ENCODE measurements at regions not wholly inside any gene's neighbourhood (a gene's known extent, or its start where the extent isn't known, plus 50 kb on each side); places are given as distances from the start of the nearest gene placed in this dataset.
"Not testable (repeated sequence)": the region's sequence is repeated elsewhere in the genome, so short reads cannot be mapped to it uniquely, and the experiment has no call there.

DNA sequence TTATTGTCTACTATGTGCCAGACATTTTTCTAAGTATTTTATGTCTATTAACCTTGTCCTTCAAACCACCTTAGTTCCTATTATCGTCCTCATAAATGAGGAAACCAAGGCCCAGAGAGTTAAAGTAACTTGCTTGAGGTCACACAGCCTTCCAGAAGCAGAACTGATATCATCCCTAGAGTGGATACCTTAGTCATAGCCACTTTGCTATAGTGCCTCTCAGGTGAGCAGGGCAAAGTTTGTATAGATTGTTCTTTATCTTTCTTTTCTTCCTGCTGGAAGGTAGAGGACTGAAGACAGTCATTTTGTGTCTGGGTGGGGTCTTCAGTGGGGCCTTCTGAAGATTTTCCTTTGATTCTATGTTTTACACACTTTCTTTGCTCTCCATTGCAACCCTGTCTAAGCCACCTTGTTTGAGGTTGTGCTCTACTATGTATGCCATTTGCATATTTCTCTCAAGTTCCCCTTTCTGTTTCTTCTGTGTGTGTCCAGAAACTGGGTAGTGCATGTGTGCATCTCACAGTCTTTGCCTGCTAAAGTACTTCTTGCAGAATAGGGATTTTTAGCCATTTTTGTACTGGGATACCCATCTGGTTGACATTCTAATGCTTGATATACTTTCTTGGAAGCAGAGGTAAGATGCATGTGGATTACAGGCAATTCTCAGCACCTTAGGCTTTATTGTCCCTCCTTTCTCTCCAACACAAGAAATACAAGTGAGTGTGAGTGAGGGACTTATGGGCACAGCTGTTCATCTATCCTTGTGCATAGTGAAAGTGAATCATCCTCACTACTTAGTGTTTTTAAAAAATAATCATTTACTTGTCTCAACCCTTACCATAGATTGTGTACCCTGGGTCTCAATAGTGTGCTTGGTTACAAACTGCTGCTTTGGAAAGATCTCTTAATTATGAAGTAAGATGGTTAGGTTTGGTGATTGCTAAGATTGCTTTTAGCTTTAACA lies 207.6 kb upstream of the HMCN1 start:
- H3K27ac ChIP-seq, result no peak overlapping the region
- TF ChIP-seq ZFX (IDR thresholded peaks at IDR 0.05), result no peak
- TF ChIP-seq, protein P1, sequence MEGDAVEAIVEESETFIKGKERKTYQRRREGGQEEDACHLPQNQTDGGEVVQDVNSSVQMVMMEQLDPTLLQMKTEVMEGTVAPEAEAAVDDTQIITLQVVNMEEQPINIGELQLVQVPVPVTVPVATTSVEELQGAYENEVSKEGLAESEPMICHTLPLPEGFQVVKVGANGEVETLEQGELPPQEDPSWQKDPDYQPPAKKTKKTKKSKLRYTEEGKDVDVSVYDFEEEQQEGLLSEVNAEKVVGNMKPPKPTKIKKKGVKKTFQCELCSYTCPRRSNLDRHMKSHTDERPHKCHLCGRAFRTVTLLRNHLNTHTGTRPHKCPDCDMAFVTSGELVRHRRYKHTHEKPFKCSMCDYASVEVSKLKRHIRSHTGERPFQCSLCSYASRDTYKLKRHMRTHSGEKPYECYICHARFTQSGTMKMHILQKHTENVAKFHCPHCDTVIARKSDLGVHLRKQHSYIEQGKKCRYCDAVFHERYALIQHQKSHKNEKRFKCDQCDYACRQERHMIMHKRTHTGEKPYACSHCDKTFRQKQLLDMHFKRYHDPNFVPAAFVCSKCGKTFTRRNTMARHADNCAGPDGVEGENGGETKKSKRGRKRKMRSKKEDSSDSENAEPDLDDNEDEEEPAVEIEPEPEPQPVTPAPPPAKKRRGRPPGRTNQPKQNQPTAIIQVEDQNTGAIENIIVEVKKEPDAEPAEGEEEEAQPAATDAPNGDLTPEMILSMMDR (conservative IDR thresholded peaks at IDR 0.05), result no peak

DNA sequence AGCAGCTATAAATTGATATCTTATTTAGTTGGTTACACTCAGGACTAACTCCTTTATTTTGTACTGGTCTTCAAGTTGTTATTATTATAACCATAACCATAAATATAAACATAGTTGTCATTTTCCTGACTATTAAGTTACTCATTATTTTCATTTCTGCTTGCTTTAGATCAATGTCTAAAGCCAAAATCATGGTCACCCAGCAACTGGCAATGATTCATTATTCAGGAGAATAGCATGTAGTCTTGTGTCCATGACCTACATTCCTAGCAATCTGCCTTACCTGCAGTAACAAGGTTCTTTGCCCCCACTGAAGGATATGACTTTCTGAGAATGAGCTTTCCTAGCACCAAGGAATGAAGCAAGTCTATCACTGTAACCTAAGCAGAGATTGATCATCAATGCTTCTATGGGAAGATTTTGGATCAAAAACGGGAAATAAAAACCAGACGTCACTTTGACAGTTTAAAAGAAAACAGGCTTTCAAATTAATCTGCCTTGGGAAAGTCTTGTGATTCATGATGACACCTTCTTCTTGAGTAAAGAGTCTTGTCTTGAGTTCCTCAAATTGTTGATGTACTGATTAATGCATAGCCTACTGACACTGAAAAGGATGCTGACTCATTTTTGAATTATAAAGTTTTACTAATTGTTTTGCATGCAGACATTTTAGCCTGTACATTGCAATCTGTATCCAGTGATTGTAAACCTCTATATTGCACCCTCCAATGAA lies 203.3 kb upstream of the IVNS1ABP start:
- TF ChIP-seq, protein P1 (conservative IDR thresholded peaks at IDR 0.05), result no peak
- no peak for TF ChIP-seq ZFX (IDR thresholded peaks at IDR 0.05)
- H3K27ac ChIP-seq, result no peak overlapping the region

DNA sequence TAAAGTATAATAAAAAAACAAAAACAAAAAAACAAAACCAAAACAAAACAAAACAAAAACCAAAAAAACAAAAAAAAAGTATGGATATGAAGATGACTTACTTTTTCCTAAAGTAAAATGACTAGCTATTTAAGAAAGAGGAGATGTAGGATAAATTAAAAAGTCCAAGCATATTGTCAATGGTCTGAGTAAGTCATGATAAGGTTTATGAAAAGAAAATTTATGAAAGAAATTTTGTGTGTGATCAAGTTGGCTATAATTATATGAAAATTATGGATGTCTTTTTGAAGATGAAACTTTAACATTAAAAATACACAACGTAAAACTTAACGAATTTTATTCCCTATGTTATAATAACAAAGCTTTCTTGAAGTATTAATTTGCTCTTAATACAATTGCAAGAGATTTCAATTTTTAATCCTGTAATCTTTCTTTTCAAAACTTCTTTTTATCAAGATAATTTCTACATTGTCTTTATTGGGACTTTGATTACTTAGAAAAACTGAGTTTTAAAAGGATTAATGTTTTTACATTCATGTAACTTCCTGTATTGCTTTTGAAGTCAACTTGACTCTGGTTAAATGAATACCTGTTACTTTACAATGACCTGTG lies 200.9 kb upstream of the IVNS1ABP start:
- TF ChIP-seq, protein P1 (conservative IDR thresholded peaks at IDR 0.05), result no peak
- TF ChIP-seq ZFX (IDR thresholded peaks at IDR 0.05), result no peak
- no peak overlapping the region for H3K27ac ChIP-seq

DNA sequence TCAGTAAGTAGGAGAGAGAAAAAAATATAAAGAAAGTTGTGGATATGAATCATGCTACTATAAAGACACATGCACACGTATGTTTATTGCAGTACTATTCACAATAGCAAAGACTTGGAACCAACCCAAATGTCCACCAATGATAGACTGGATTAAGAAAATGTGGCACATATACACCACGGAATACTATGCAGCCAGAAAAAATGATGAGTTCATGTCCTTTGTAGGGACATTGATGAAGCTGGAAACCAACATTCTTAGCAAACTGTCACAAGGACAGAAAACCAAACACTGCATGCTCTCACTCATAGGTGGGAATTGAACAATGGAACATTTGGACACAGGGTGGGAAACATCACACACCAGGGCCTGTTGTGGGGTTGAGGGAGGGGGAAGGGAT lies 200.3 kb upstream of the IVNS1ABP start:
- not testable (repeated sequence) for H3K27ac ChIP-seq

DNA sequence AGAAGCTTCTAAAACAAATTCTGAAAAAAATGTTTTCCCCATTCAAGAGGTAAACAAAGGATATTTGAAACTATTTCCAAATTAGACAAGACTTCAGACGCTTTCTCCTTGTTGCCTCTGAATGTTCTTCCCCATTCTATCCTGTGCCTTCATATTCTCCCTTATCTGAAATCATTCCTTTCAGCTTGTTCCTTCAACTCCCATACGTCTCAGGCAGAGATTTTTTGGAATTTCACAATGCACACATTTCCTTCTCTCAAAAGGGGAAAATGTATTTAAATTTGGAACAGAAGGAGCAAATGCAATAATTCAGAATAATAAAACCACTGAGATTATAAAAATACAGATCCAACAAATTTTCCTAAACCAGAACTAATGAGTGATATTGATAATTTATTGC lies 198.7 kb upstream of the IVNS1ABP start:
- TF ChIP-seq, protein P1 (conservative IDR thresholded peaks at IDR 0.05), result no peak
- TF ChIP-seq ZFX (IDR thresholded peaks at IDR 0.05), result no peak

DNA sequence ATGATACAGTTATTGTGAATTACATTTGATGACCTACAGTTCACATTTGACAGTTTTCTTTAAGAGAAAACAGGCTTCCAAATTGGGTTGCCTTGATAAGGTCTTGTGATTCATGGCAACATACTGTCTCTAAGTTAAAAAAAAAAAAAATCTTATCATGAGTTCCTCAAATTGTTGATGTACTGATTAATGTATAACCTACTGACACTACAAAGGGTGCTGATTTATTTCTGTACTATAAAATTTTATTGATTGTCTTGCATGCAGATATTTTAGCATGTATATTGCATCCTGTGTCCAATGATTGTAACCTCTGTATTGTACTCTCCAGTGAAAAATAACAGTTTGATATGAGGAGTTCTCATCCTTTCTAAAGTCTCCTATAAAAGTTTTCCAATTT lies 197.3 kb upstream of the IVNS1ABP start:
- TF ChIP-seq, protein P1 (conservative IDR thresholded peaks at IDR 0.05), result no peak
- no peak for TF ChIP-seq ZFX (IDR thresholded peaks at IDR 0.05)
- H3K27ac ChIP-seq, result no peak overlapping the region

More for the DNA sequence above, 198.7 kb upstream of the IVNS1ABP start:
- H3K27ac ChIP-seq, result no peak overlapping the region

DNA sequence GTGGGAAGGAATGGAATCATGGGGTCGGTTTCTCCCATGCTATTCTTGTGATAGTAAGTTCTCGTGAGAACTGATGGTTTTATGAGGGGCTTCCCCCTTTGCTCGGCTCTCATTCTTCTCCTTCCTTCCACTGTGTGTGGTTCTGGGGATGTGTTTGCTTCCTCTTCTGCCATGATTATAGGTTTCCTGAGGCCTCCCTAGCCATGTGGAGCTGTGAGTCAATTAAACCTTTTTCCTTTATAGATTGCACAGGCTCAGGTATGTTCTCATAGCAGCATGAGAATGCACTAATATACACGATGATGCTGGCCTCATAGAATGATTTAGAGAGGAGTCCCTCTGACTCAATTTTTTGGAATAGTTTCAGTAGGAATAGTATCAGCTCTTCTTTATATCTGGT lies 195.4 kb upstream of the IVNS1ABP start:
- H3K27ac ChIP-seq, result no peak overlapping the region
- TF ChIP-seq, protein P1 (conservative IDR thresholded peaks at IDR 0.05), result no peak
- no peak for TF ChIP-seq ZFX (IDR thresholded peaks at IDR 0.05)

Data from C4-2B (cell line).